GM13977 (cell line): ENCODE measurements at regions not wholly inside any gene's neighbourhood (a gene's known extent, or its start where the extent isn't known, plus 50 kb on each side); places are given as distances from the start of the nearest gene placed in this dataset.

Source experiments
- DNase-seq: peaks from one replicate; pipeline ENCODE4 v3.0.0; 2012; ENCODE audit warnings: low spot score
- CTCF ChIP-seq: IDR thresholded peaks from 2 replicates; pipeline ENCODE4 v1.5.1; 2012; ENCODE audit warnings: mild to moderate bottlenecking, control low read depth; ENCODE audit not compliant: insufficient read depth; ENCODE audit errors: extremely low read depth, missing control alignments
- in situ Hi-C: fragments of 300-500 bp; cut with MboI; formaldehyde crosslinking; loops from one replicate; pipeline ENCODE4 v1.12.0; 2022; ENCODE audit warnings: low sequenced_read_pairs, low pct_unique_long_range_greater_than_20kb, mixed read lengths, inconsistent platforms; ENCODE audit not compliant: unreplicated experiment

- DNase-seq, result no peak
- no peak for TF ChIP-seq CTCF
- in situ Hi-C loops, result no loop called here
These were observed 247.9 kb upstream of the SYT4 start for GRCh38 chr18:43525169-43525568.

DNA sequence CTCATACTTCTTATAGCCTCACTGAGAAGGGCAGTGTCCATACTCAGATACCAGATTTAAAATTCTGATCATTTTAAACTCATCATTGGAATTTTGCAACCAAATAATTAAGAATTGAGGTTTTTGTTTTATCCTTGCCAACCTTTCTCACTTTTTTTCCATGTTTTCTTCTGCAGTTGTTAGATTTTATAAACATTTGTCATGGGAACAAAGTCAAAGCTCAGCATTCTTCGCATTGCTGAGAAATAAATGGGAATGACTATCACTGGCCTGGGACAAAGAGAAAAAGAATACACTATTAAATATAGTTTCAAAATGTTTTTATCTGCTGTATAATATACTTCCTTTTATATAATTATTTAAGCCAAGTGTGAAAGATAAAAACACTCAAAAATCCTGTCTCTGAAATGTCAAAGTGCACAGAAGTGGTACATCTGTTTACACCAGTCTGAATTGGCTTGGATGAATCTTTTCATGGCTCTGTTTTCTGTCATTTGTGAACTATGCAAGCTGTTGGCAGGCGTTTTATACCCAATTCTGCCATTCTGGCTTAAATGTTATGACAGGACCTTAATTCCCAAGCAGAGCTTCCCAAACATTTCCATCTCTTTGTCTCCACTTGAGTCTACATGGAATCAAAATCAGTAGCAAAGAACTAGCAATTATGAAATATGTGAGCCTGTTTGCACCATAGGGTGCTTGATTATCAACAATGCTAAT, 249.3 kb upstream of the SYT4 start:
- in situ Hi-C loops, result no loop called here
- DNase-seq, result no peak
- TF ChIP-seq CTCF, result no peak

- TF ChIP-seq CTCF, result no peak
- no peak for DNase-seq
- in situ Hi-C loops, result no loop called here
These were observed 254.1 kb upstream of the SYT4 start for GRCh38 chr18:43531438-43531837.

DNA sequence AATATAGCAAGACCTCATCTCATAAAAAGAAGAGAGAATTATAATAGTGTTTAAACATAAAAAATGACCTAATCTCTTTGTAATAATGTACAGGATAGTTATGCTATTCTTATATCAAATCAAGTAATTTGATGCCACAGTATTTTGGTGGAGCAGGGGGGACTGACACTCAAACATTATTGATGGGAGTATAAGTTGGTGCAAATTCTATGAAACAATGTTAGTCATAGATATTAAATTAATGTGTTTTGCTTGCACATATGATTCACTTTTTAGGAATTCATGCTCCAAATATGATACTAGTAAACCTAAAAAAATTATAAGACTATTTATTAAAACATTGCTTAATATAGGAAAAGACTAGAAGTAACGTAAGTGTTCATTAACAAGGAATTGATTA, 256.1 kb upstream of the SYT4 start:
- in situ Hi-C loops, result no loop called here
- DNase-seq, result no peak
- no peak for TF ChIP-seq CTCF

- TF ChIP-seq CTCF, result no peak
- DNase-seq, result no peak
- in situ Hi-C loops, result no loop called here
These were observed 257.2 kb upstream of the SYT4 start for GRCh38 chr18:43534511-43534910.

DNA sequence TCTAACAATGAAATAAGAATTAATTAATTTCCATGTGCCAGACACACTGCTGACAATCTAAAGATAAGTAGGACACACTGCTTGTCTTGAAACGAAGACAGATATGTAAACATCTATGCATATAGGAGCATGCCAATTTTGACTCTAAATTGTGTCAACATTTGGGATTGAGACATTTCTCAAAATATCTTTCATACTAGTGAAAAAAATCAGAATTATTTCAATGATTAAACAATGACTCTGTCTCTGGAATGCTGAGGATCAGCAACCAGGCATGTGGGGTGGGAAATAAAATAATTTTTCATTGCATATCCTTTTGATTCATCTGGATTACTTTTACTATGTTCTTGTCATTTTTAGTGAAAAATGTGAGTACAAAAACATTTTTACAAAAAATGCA, 262.6 kb upstream of the SYT4 start:
- no peak for TF ChIP-seq CTCF
- in situ Hi-C loops, result no loop called here
- no peak for DNase-seq
